K562 (cell line): ENCODE measurements at regions not wholly inside any gene's neighbourhood (a gene's known extent, or its start where the extent isn't known, plus 50 kb on each side); places are given as distances from the start of the nearest gene placed in this dataset.

Experiments used
- ATAC-seq: fragments of 200-7000 bp; cut with Tn5 transposase; 3 replicates; pipeline ENCODE4 v1.9.1; 2020; ENCODE audit warnings: moderate library complexity
- BruUV-seq: library from RNA; stranded (reverse); fragments of 400-500 nt; replicated peaks from 2 replicates; lab custom pipeline; 2021; lab: Mats Ljungman, UMichigan
- CTCF ChIA-PET: fragments of 300-600 bp; formaldehyde crosslinking; extraction: SDS; loops from one replicate; lab custom pipeline; 2021; ENCODE audit warnings: low intra/inter-chr PET ratio; lab: Yijun Ruan, JAX
- POLR2A ChIA-PET: fragments of 300-600, 350-650 bp; sonication (Branson Sonifier 250); formaldehyde crosslinking; extraction: SDS; loops from one replicate; lab custom pipeline; 2021; ENCODE audit warnings: antibody characterized with exemption, inconsistent platforms; lab: Yijun Ruan, JAX
- DNase-seq, 4 experiments: peaks; one replicate each; pipeline versions ENCODE4 v3.0.0 to v3.0.0-alpha.2; 2011 to 2018; ENCODE audit warnings: low spot score in 3 of 4, mixed read lengths in 3 of 4; ENCODE audit errors: extremely low read depth in 1 of 4
- FAIRE-seq: peaks from 2 replicates; lab custom pipeline; 2011; peaks lifted over from hg19 to GRCh38; lab: Jason Lieb, UNC
- H2AFZ ChIP-seq: 2 replicates; pipeline ENCODE4 v1.6.0; 2011; ENCODE audit warnings: low read depth, low read length, control low read depth, inconsistent platforms
- H3K27ac ChIP-seq: fragments of 200-600 bp; 3 replicates; pipeline ENCODE4 v1.8.0; 2011; ENCODE audit warnings: low read depth, mild to moderate bottlenecking, control low read depth, inconsistent platforms, low read length, moderate library complexity, mixed read lengths; ENCODE audit errors: extremely low read depth
- H3K27me3 ChIP-seq, 2 experiments: fragments of 300-600 bp in 1 of 2; 2 replicates in 1 of 2; 3 replicates in 1 of 2; pipeline versions ENCODE4 v1.6.0 to v1.8.0; 2011; ENCODE audit warnings: inconsistent platforms in 2 of 2, low read length in 2 of 2, mild to moderate bottlenecking in 1 of 2, mixed read lengths in 1 of 2, moderate library complexity in 1 of 2; ENCODE audit not compliant: control insufficient read depth in 2 of 2, insufficient read depth in 2 of 2
- H3K36me3 ChIP-seq: fragments of 300-600 bp; 3 replicates; pipeline ENCODE4 v1.8.0; 2011; ENCODE audit warnings: mild to moderate bottlenecking, low read length, inconsistent platforms; ENCODE audit not compliant: control insufficient read depth, insufficient read depth
- H3K4me1 ChIP-seq, 2 experiments: fragments of 200-600 bp in 1 of 2; replicated peaks in 1 of 2; 2 replicates in 1 of 2; 3 replicates in 1 of 2; pipeline versions ENCODE4 v1.5.1 to v1.8.0; 2011; ENCODE audit warnings: inconsistent platforms in 2 of 2, low read length in 2 of 2, mild to moderate bottlenecking in 1 of 2, mixed read lengths in 1 of 2, moderate library complexity in 1 of 2; ENCODE audit not compliant: control insufficient read depth in 2 of 2, insufficient read depth in 2 of 2
- H3K4me2 ChIP-seq: 2 replicates; pipeline ENCODE4 v1.6.1; 2011; ENCODE audit warnings: low read length, control low read depth, inconsistent platforms, mixed read lengths; ENCODE audit not compliant: insufficient read depth
- H3K4me3 ChIP-seq: fragments of 200-600 bp; sonication (generic), shearing (Covaris generic); 2 replicates; pipeline ENCODE4 v1.5.1; 2016; ENCODE audit warnings: control low read depth, inconsistent platforms
- H3K79me2 ChIP-seq: fragments of 200-600 bp; 3 replicates; pipeline ENCODE4 v1.8.0; 2011; ENCODE audit warnings: low read length, inconsistent platforms; ENCODE audit not compliant: control insufficient read depth, insufficient read depth
- H3K9ac ChIP-seq, 2 experiments: 2 replicates each; pipeline versions ENCODE4 v1.6.0 to v1.6.1; 2011; ENCODE audit warnings: low read depth in 2 of 2, low read length in 2 of 2, control low read depth in 1 of 2, inconsistent platforms in 1 of 2, mild to moderate bottlenecking in 1 of 2, mixed read lengths in 1 of 2; ENCODE audit not compliant: insufficient read depth in 1 of 2
- H3K9me1 ChIP-seq: one replicate; pipeline ENCODE4 v1.6.0; 2011; ENCODE audit warnings: inconsistent platforms, mild to moderate bottlenecking, low read length, moderate library complexity; ENCODE audit not compliant: control insufficient read depth, insufficient read depth
- H3K9me3 ChIP-seq: replicated peaks from 2 replicates; pipeline ENCODE4 v1.5.1; 2011; ENCODE audit warnings: low read depth, low read length, inconsistent platforms; ENCODE audit not compliant: control insufficient read depth, insufficient read depth
- H4K20me1 ChIP-seq: replicated peaks from 2 replicates; pipeline ENCODE4 v1.6.1; 2011; ENCODE audit warnings: low read length, inconsistent platforms, mixed read lengths; ENCODE audit not compliant: control insufficient read depth, insufficient read depth
- AFF4 ChIP-seq: sonication (generic); formaldehyde crosslinking; IDR thresholded peaks from 2 replicates; pipeline ENCODE4 v1.8.0; 2023; ENCODE audit warnings: mild to moderate bottlenecking, missing genetic modification reagents
- ATF3 ChIP-seq, 2 experiments: fragments of 450-650 bp in 1 of 2; sonication (generic) in 1 of 2; formaldehyde crosslinking in 1 of 2; IDR thresholded peaks in 1 of 2; conservative IDR thresholded peaks in 1 of 2; 2 replicates each; pipeline versions ENCODE4 v1.6.1 to v1.8.1; 2016 to 2023; ENCODE audit warnings: mild to moderate bottlenecking in 2 of 2, moderate library complexity in 2 of 2, inconsistent platforms in 1 of 2, missing genetic modification reagents in 1 of 2
- CSDE1 ChIP-seq, 2 experiments: fragments of 450-650 bp; IDR thresholded peaks; 2 replicates each; pipeline ENCODE4 v1.6.1; 2016; ENCODE audit warnings: mild to moderate bottlenecking in 1 of 2
- E2F4 ChIP-seq: sonication (generic); formaldehyde crosslinking; IDR thresholded peaks from 2 replicates; pipeline ENCODE4 v1.8.0; 2022; ENCODE audit warnings: mild to moderate bottlenecking, low read depth, missing genetic modification reagents
- E2F8 ChIP-seq: fragments of 450-650 bp; IDR thresholded peaks from 2 replicates; pipeline ENCODE4 v1.7.1; 2018; ENCODE audit warnings: mild to moderate bottlenecking, low read depth; ENCODE audit not compliant: partially characterized antibody
- HNRNPL ChIP-seq: fragments of 200-400 bp; formaldehyde crosslinking; IDR thresholded peaks from 2 replicates; pipeline ENCODE4 v1.6.1; 2017; ENCODE audit warnings: low read depth, mild to moderate bottlenecking, low read length
- NCOA1 ChIP-seq: fragments of 450-650 bp; IDR thresholded peaks from 2 replicates; pipeline ENCODE4 v1.6.1; 2016; ENCODE audit warnings: low read depth
- NFATC3 ChIP-seq: fragments of 450-650 bp; IDR thresholded peaks from 2 replicates; pipeline ENCODE4 v1.6.1; 2017; ENCODE audit warnings: mild to moderate bottlenecking
- PHB ChIP-seq: fragments of 250-450 bp; sonication (Bioruptor Pico); IDR thresholded peaks from 2 replicates; pipeline ENCODE4 v1.5.0; 2021
- TRIM24 ChIP-seq, 2 experiments: fragments of 450-650 bp; IDR thresholded peaks; 2 replicates each; pipeline ENCODE4 v1.6.1; 2016
- XRCC3 ChIP-seq: fragments of 450-650 bp; IDR thresholded peaks from 2 replicates; pipeline ENCODE4 v1.6.1; 2017; ENCODE audit warnings: mild to moderate bottlenecking, moderate library complexity
- ZC3H11A ChIP-seq: IDR thresholded peaks from 2 replicates; pipeline ENCODE4 v1.6.1; 2012; ENCODE audit warnings: low read depth, low read length, improper control_type of control experiment
- ZKSCAN8 ChIP-seq: fragments of 200-800 bp; sonication (Bioruptor generic); IDR thresholded peaks from 2 replicates; pipeline ENCODE4 v1.6.1; 2016; ENCODE audit warnings: missing genetic modification characterization, missing compliant biosample characterization
- ZNF133 ChIP-seq: fragments of 250-450 bp; sonication (Bioruptor Pico); IDR thresholded peaks from 2 replicates; pipeline ENCODE4 v1.4.0; 2020; ENCODE audit warnings: mild to moderate bottlenecking
- ZNF23 ChIP-seq: fragments of 250-450 bp; sonication (Bioruptor Pico); IDR thresholded peaks from 2 replicates; pipeline ENCODE4 v1.4.0; 2020; ENCODE audit warnings: mild to moderate bottlenecking
- ZNF311 ChIP-seq: fragments of 250-450 bp; sonication (Bioruptor Pico); IDR thresholded peaks from 2 replicates; pipeline ENCODE4 v1.4.0; 2020; ENCODE audit warnings: mild to moderate bottlenecking, moderate library complexity
- ZNF436 ChIP-seq: fragments of 250-450, 450-650 bp; sonication (Bioruptor Pico); formaldehyde crosslinking; IDR thresholded peaks from 2 replicates; pipeline ENCODE4 v1.7.0; 2020; ENCODE audit warnings: mild to moderate bottlenecking
- WGBS: fragments of 100-300 bp; shearing (Covaris generic); methylation state at CpG from one replicate; pipeline ENCODE4 v1.1.6; 2016; ENCODE audit warnings: low coverage, mixed read lengths; ENCODE audit not compliant: insufficient coverage; ENCODE audit errors: missing lambda C conversion rate; 5-methylcytosine and 5-hydroxymethylcytosine counted together
- in situ Hi-C: fragments of 300-500 bp; cut with MboI; formaldehyde crosslinking; loops from 4 replicates; pipeline ENCODE4 v1.15.0; 2018; ENCODE audit warnings: inconsistent platforms, mixed read lengths
- intact Hi-C: fragments of 100-400 bp; cut with micrococcal nuclease; formaldehyde crosslinking; loops from 2 replicates; pipeline ENCODE4 v1.14.2; 2022

- Histone ChIP-seq H3K9me3 (no peaks in the 10 kb centered on the region), H3K9ac (no peak overlapping the region), H3K27me3 (no peaks in the 10 kb centered on the region), H4K20me1 (no peaks in the 10 kb centered on the region), H3K79me2 (no peaks in the 10 kb centered on the region), H3K4me1 (no peaks in the 10 kb centered on the region), H3K27ac (no peak overlapping the region), H3K4me3 (no peak overlapping the region), H2AFZ (no peak overlapping the region), H3K36me3 (no peaks in the 10 kb centered on the region), H3K9me1 (no peaks in the 10 kb centered on the region), H3K4me2 (no peak overlapping the region)
- WGBS: 0% methylated on average over 3 of the region's 3 CpGs
- FAIRE-seq: no peak
- CTCF ChIA-PET: interaction anchor here (0.6 kb wide), 1 partner anchor 187 kb away, joined by 3 read pairs; no protein-coding TSS in a partner anchor
- in situ Hi-C loops (no loop called here), intact Hi-C loops (no loop called here)
- ATAC-seq: no peak
- no TSS peak for BruUV-seq
- DNase-seq: no peak
- POLR2A ChIA-PET: no interaction called here
- no peak for TF ChIP-seq ZNF311
- TF ChIP-seq TRIM24 (IDR thresholded peaks at IDR 0.05): no peak
- no peak for TF ChIP-seq NCOA1
- TF ChIP-seq ZNF23 (CRISPR knock-in tag): no peak
- no peak for TF ChIP-seq E2F8
- TF ChIP-seq ATF3 (IDR thresholded peaks at IDR 0.05): no peak
- TF ChIP-seq ATF3 (CRISPR knock-in tag; conservative IDR thresholded peaks at IDR 0.05): no peak
- TF ChIP-seq NFATC3: no peak
- no peak for TF ChIP-seq ZKSCAN8 (CRISPR knock-in tag)
- TF ChIP-seq ZNF133 (CRISPR knock-in tag): no peak
- TF ChIP-seq XRCC3: no peak
- no peak for TF ChIP-seq ZNF436 (CRISPR knock-in tag)
- no peak for TF ChIP-seq ZC3H11A
- no peak for TF ChIP-seq CSDE1 (IDR thresholded peaks at IDR 0.05)
- TF ChIP-seq HNRNPL: no peak
- no peak for TF ChIP-seq PHB (CRISPR knock-in tag)
- TF ChIP-seq AFF4 (CRISPR knock-in tag): no peak
- no peak for TF ChIP-seq E2F4 (CRISPR knock-in tag)
These were observed 620.2 kb downstream of the PLPP3 start for GRCh38 chr1:55959136-55959548.
